Skin epidermis (tissue), 12 donors: ENCODE measurements at regions not wholly inside any gene's neighbourhood (a gene's known extent, or its start where the extent isn't known, plus 50 kb on each side); places are given as distances from the start of the nearest gene placed in this dataset.
"Not testable (repeated sequence)": the region's sequence is repeated elsewhere in the genome, so short reads cannot be mapped to it uniquely, and the experiment has no call there.

ENCODE experiments used
- H3K27ac ChIP-seq, 21 experiments: fragments of 200-600 bp; sonication (generic) in 11 of 21; one replicate each; pipeline ENCODE4 v1.5.0; 2020; ENCODE audit warnings: mild to moderate bottlenecking in 3 of 21, inconsistent platforms in 2 of 21, moderate library complexity in 2 of 21
- H3K4me3 ChIP-seq, 7 experiments: fragments of 200-600 bp; sonication (generic) in 2 of 7; one replicate each; pipeline ENCODE4 v1.5.0; 2020; ENCODE audit warnings: inconsistent platforms in 2 of 7, mild to moderate bottlenecking in 2 of 7, moderate library complexity in 1 of 7

- Histone ChIP-seq H3K4me3 (no peak overlapping the region), H3K27ac (no peak overlapping the region)
Measured at GRCh38 chr12:78269620-78270019, 438.9 kb downstream of the NAV3 start.

- Histone ChIP-seq H3K27ac (no peak overlapping the region), H3K4me3 (no peak overlapping the region)
Measured at GRCh38 chr12:78271546-78271945, 440.9 kb downstream of the NAV3 start.

- no peak overlapping the region for H3K4me3 ChIP-seq
- H3K27ac ChIP-seq = no peak overlapping the region
Measured at GRCh38 chr12:78275886-78276285, 445.2 kb downstream of the NAV3 start.

- no peak overlapping the region for H3K27ac ChIP-seq
- H3K4me3 ChIP-seq = no peak overlapping the region
Measured at GRCh38 chr12:78278706-78279190, 448.1 kb downstream of the NAV3 start.

GRCh38 chr12:78279567-78279966, 448.9 kb downstream of the NAV3 start:
- Histone ChIP-seq H3K4me3 (no peak overlapping the region), H3K27ac (no peak overlapping the region)

GRCh38 chr12:78281102-78281501, 450.4 kb downstream of the NAV3 start:
- H3K4me3 ChIP-seq, H3K27ac ChIP-seq: not testable (repeated sequence)

- Histone ChIP-seq H3K27ac (no peak overlapping the region), H3K4me3 (no peak overlapping the region)
Measured at GRCh38 chr12:78284417-78284816, 453.7 kb downstream of the NAV3 start.

GRCh38 chr12:78290606-78291345, 460.1 kb downstream of the NAV3 start:
- peak overlapping the region in 4 of 21 experiments; percentile 5 to 73 (median 35) for H3K27ac ChIP-seq
- H3K4me3 ChIP-seq = no peak overlapping the region

- Histone ChIP-seq H3K27ac (no peak overlapping the region), H3K4me3 (no peak overlapping the region)
Measured at GRCh38 chr12:78293059-78293686, 462.5 kb downstream of the NAV3 start.

GRCh38 chr12:78301282-78301681, 470.6 kb downstream of the NAV3 start:
- not testable (repeated sequence) for H3K27ac ChIP-seq, H3K4me3 ChIP-seq

- Histone ChIP-seq H3K27ac (no peak overlapping the region), H3K4me3 (no peak overlapping the region)
Measured at GRCh38 chr12:78305808-78306207, 475.1 kb downstream of the NAV3 start.

- Histone ChIP-seq H3K4me3 (no peak overlapping the region), H3K27ac (no peak overlapping the region)
Measured at GRCh38 chr12:78306236-78306635, 475.5 kb downstream of the NAV3 start.

GRCh38 chr12:78308701-78309100, 478.0 kb downstream of the NAV3 start:
- Histone ChIP-seq H3K4me3 (no peak overlapping the region), H3K27ac (no peak overlapping the region)

- H3K4me3 ChIP-seq = no peak overlapping the region
- H3K27ac ChIP-seq = no peak overlapping the region
Measured at GRCh38 chr12:78315028-78315427, 484.3 kb downstream of the NAV3 start.

GRCh38 chr12:78316136-78316535, 485.4 kb downstream of the NAV3 start:
- Histone ChIP-seq H3K27ac (no peak overlapping the region), H3K4me3 (no peak overlapping the region)

- Histone ChIP-seq H3K27ac (no peak overlapping the region), H3K4me3 (no peak overlapping the region)
Measured at GRCh38 chr12:78316631-78317468, 486.2 kb downstream of the NAV3 start.

GRCh38 chr12:78321696-78322095, 491.0 kb downstream of the NAV3 start:
- no peak overlapping the region for H3K4me3 ChIP-seq
- H3K27ac ChIP-seq = no peak overlapping the region

- H3K4me3 ChIP-seq = no peak overlapping the region
Measured at GRCh38 chr12:78323226-78323625, 492.5 kb downstream of the NAV3 start.

GRCh38 chr12:78324234-78324633, 493.5 kb downstream of the NAV3 start:
- no peak overlapping the region for H3K27ac ChIP-seq
- no peak overlapping the region for H3K4me3 ChIP-seq

More at GRCh38 chr12:78323226-78323625, 492.5 kb downstream of the NAV3 start:
- H3K27ac ChIP-seq = no peak overlapping the region

- Histone ChIP-seq H3K4me3 (no peak overlapping the region), H3K27ac (no peak overlapping the region)
Measured at GRCh38 chr12:78328524-78328923, 497.8 kb downstream of the NAV3 start.

- Histone ChIP-seq H3K4me3 (no peak overlapping the region), H3K27ac (no peak overlapping the region)
Measured at GRCh38 chr12:78330131-78330530, 499.4 kb downstream of the NAV3 start.
